Thoracic aorta (tissue), 2 donors: ENCODE measurements at regions not wholly inside any gene's neighbourhood (a gene's known extent, or its start where the extent isn't known, plus 50 kb on each side); places are given as distances from the start of the nearest gene placed in this dataset.

ENCODE experiments used
- ATAC-seq: fragments of 150-250 bp; one replicate; pipeline ENCODE4 v1.8.0; 2017; ENCODE audit warnings: low read depth; ENCODE audit not compliant: insufficient number of reproducible peaks, low FRiP score
- DNase-seq: peaks from one replicate; pipeline ENCODE4 v3.0.0-alpha.2; 2020; ENCODE audit warnings: low spot score
- H3K27ac ChIP-seq, 2 donors: fragments of 200-600 bp; sonication (generic); 1 replicate in 1 of 2; 2 replicates in 1 of 2; pipeline ENCODE4 v1.5.1; 2016; ENCODE audit warnings: mild to moderate bottlenecking in 2 of 2, moderate library complexity in 2 of 2
- H3K27me3 ChIP-seq: fragments of 200-600 bp; sonication (generic); replicated peaks from 2 replicates; pipeline ENCODE4 v1.6.0; 2016; ENCODE audit warnings: mild to moderate bottlenecking; ENCODE audit not compliant: insufficient read depth
- H3K36me3 ChIP-seq: fragments of 200-600 bp; sonication (generic); one replicate; pipeline ENCODE4 v1.5.1; 2016
- H3K4me1 ChIP-seq, 2 donors: fragments of 200-600 bp; sonication (generic); 1 replicate in 1 of 2; 2 replicates in 1 of 2; pipeline versions ENCODE4 v1.5.1 to v1.6.0; 2016; ENCODE audit warnings: low read depth in 2 of 2, mild to moderate bottlenecking in 1 of 2; ENCODE audit not compliant: control insufficient read depth in 1 of 2
- H3K4me3 ChIP-seq: fragments of 200-600 bp; sonication (generic); 2 replicates; pipeline ENCODE4 v1.5.1; 2016; ENCODE audit warnings: mild to moderate bottlenecking
- H3K9me3 ChIP-seq: fragments of 200-600 bp; sonication (generic); 2 replicates; pipeline ENCODE4 v1.5.1; 2016
- CTCF ChIP-seq: fragments of 200-600 bp; sonication (generic); IDR thresholded peaks from one replicate; pipeline ENCODE4 v1.5.1; 2019; ENCODE audit warnings: antibody characterized with exemption

GRCh38 chr3:72316501-72317279, 531.6 kb downstream of the SHQ1 start:
- Histone ChIP-seq H3K9me3 (no peaks in the 10 kb centered on the region), H3K4me1 (peaks cover 17 to 24% of the 10 kb centered on the region in 2 donors), H3K36me3 (no peaks in the 10 kb centered on the region), H3K27me3 (no peaks in the 10 kb centered on the region), H3K27ac (no peak overlapping the region), H3K4me3 (no peak overlapping the region)
- no peak for TF ChIP-seq CTCF
- ATAC-seq (no peak), DNase-seq (no peak)

- Histone ChIP-seq H3K27ac (no peak overlapping the region), H3K4me3 (no peak overlapping the region), H3K36me3 (no peaks in the 10 kb centered on the region), H3K9me3 (no peaks in the 10 kb centered on the region), H3K4me1 (peaks cover 10 to 15% of the 10 kb centered on the region in 2 donors), H3K27me3 (no peaks in the 10 kb centered on the region)
- ATAC-seq (no peak), DNase-seq (no peak)
- no peak for TF ChIP-seq CTCF
These were observed 528.4 kb upstream of the PROK2 start for GRCh38 chr3:72313308-72313707.

DNA sequence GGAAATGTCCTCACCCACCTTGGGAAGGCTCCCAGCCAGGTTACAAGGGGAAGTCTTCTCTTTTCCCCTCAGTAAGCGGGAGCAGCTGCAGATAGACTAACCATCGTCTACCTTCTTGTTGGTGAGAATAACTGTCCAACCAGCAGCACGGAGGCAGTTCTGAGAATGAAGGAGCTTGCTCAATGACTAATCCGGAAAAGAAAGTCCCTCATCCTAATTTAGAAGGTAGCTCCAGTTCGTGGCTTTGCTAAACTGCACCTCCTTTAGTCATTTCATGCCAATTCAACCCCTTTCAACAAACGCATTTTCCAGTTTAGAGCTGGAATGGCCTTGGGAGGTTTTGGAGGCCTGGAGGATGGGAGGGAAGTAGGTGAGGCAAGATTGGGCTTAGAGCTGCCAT, 527.4 kb upstream of the PROK2 start:
- no peak for DNase-seq
- no peak for ATAC-seq
- no peaks in the 10 kb centered on the region for H3K36me3 ChIP-seq

DNA sequence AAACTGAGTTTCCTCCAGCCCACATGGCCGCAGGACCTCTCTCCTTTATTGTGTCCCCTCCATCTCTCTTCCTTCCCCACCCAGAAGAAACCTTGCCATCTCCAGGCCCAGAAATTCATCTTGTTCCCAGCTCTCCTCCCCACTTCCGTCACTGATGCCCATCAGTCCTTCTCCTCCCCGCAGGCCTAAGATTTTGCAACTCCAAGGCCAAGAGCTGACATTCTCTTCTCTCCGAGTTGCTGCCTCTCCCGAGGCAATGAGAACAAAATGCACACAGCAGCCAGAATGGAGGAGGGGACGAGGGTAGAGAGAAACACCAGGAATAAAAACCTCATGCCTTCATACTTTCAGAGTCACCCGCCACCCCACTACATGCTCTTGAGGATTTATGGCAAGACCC, 526.5 kb upstream of the PROK2 start:
- Histone ChIP-seq H3K27ac (no peak overlapping the region), H3K4me1 (no peaks in the 10 kb centered on the region), H3K36me3 (no peaks in the 10 kb centered on the region), H3K27me3 (no peaks in the 10 kb centered on the region), H3K9me3 (no peaks in the 10 kb centered on the region), H3K4me3 (no peak overlapping the region)
- ATAC-seq, result no peak
- no peak for DNase-seq
- TF ChIP-seq CTCF, result no peak

More for the DNA sequence above, 527.4 kb upstream of the PROK2 start:
- no peaks in the 10 kb centered on the region for H3K27me3 ChIP-seq
- H3K9me3 ChIP-seq, result no peaks in the 10 kb centered on the region
- TF ChIP-seq CTCF, result no peak
- peaks cover 3 to 5% of the 10 kb centered on the region in 2 donors for H3K4me1 ChIP-seq
- H3K27ac ChIP-seq, result no peak overlapping the region
- no peak overlapping the region for H3K4me3 ChIP-seq

GRCh38 chr3:72310419-72311380, 525.8 kb upstream of the PROK2 start:
- Histone ChIP-seq H3K4me1 (no peaks in the 10 kb centered on the region), H3K4me3 (no peak overlapping the region), H3K36me3 (no peaks in the 10 kb centered on the region), H3K27me3 (no peaks in the 10 kb centered on the region), H3K9me3 (no peaks in the 10 kb centered on the region), H3K27ac (no peak overlapping the region)
- ATAC-seq, result no peak
- no peak for TF ChIP-seq CTCF
- DNase-seq, result no peak
